HG02759 (cell line): ENCODE measurements at regions not wholly inside any gene's neighbourhood (a gene's known extent, or its start where the extent isn't known, plus 50 kb on each side); places are given as distances from the start of the nearest gene placed in this dataset.
A peak's percentile ranks its signal among the peaks of the same experiment; 100 is the strongest.

Experiments
- ATAC-seq: cut with Tn5 transposase; IDR thresholded peaks from one replicate; pipeline ENCODE4 v1.9.1; 2021; ENCODE audit warnings: mild to moderate bottlenecking, moderate library complexity; ENCODE audit not compliant: unreplicated experiment

- ATAC-seq: peak; percentile 94
Measured at GRCh38 chr5:155827949-155828348, 499.0 kb upstream of the SGCD start.

GRCh38 chr5:155831491-155831890, 495.5 kb upstream of the SGCD start:
- no peak for ATAC-seq

- ATAC-seq: no peak
Measured at GRCh38 chr5:155833287-155833686, 493.7 kb upstream of the SGCD start.

- ATAC-seq: no peak
Measured at GRCh38 chr5:155834271-155834975, 492.5 kb upstream of the SGCD start.

GRCh38 chr5:155836089-155836803, 490.7 kb upstream of the SGCD start:
- ATAC-seq: no peak

- peak; percentile 54 for ATAC-seq
Measured at GRCh38 chr5:155838394-155838793, 488.6 kb upstream of the SGCD start.

GRCh38 chr5:155839251-155840037, 487.5 kb upstream of the SGCD start:
- no peak for ATAC-seq

GRCh38 chr5:155844542-155844941, 482.4 kb upstream of the SGCD start:
- no peak for ATAC-seq

- ATAC-seq: no peak
Measured at GRCh38 chr5:155850370-155850769, 476.6 kb upstream of the SGCD start.

GRCh38 chr5:155866971-155867370, 460.0 kb upstream of the SGCD start:
- ATAC-seq: no peak

GRCh38 chr5:155867522-155868088, 459.4 kb upstream of the SGCD start:
- no peak for ATAC-seq

GRCh38 chr5:155870636-155871035, 456.3 kb upstream of the SGCD start:
- ATAC-seq: no peak

GRCh38 chr5:155871623-155872022, 455.3 kb upstream of the SGCD start:
- ATAC-seq: no peak

- no peak for ATAC-seq
Measured at GRCh38 chr5:155872629-155873220, 454.2 kb upstream of the SGCD start.

- no peak for ATAC-seq
Measured at GRCh38 chr5:155878991-155879575, 447.9 kb upstream of the SGCD start.

- ATAC-seq: no peak
Measured at GRCh38 chr5:155884041-155884440, 442.9 kb upstream of the SGCD start.

- no peak for ATAC-seq
Measured at GRCh38 chr5:155885199-155885598, 441.8 kb upstream of the SGCD start.

GRCh38 chr5:155886311-155887031, 440.5 kb upstream of the SGCD start:
- ATAC-seq: no peak

- ATAC-seq: no peak
Measured at GRCh38 chr5:155895484-155895883, 431.5 kb upstream of the SGCD start.

GRCh38 chr5:155897761-155898160, 429.2 kb upstream of the SGCD start:
- ATAC-seq: no peak
